ENCODE measurements at regions not wholly inside any gene's neighbourhood (a gene's known extent, or its start where the extent isn't known, plus 50 kb on each side); places are given as distances from the start of the nearest gene placed in this dataset.
A peak's percentile ranks its signal among the peaks of the same experiment; 100 is the strongest.

- DNase-seq (ENCODE audit: low read depth, low spot score) = no peak
- H3K27ac Mint-ChIP-seq (ENCODE audit: unreplicated experiment) = peak overlapping the region; percentile 38
- no peak for TF ChIP-seq CTCF (conservative IDR thresholded peaks at IDR 0.05)
- peaks cover 5% of the 10 kb centered on the region for H3K4me1 Mint-ChIP-seq
- H3K4me3 Mint-ChIP-seq = no peak overlapping the region
- no peaks in the 10 kb centered on the region for H3K36me3 Mint-ChIP-seq (ENCODE audit: low read depth)
- peaks cover 3% of the 10 kb centered on the region for H3K9me3 Mint-ChIP-seq
- H3K27me3 Mint-ChIP-seq (ENCODE audit: low read depth) = no peaks in the 10 kb centered on the region
Measured at GRCh38 chr5:96219580-96220281, 213.3 kb downstream of the PCSK1 start.

GRCh38 chr5:96218653-96219052 is 214.4 kb downstream of the PCSK1 start:
- TF ChIP-seq CTCF (conservative IDR thresholded peaks at IDR 0.05) = no peak
- Mint-ChIP-seq H3K4me3 (no peak overlapping the region), H3K27me3 (ENCODE audit: low read depth) (no peaks in the 10 kb centered on the region), H3K27ac (ENCODE audit: unreplicated experiment) (no peak overlapping the region), H3K4me1 (peaks cover 5% of the 10 kb centered on the region), H3K9me3 (peaks cover 3% of the 10 kb centered on the region), H3K36me3 (ENCODE audit: low read depth) (no peaks in the 10 kb centered on the region)
- no peak for DNase-seq (ENCODE audit: low read depth, low spot score)

GRCh38 chr5:96214442-96215197 is 218.4 kb downstream of the PCSK1 start:
- Mint-ChIP-seq H3K4me1 (no peaks in the 10 kb centered on the region), H3K9me3 (peaks cover 12% of the 10 kb centered on the region), H3K27me3 (ENCODE audit: low read depth) (no peaks in the 10 kb centered on the region), H3K4me3 (no peak overlapping the region), H3K27ac (ENCODE audit: unreplicated experiment) (peak overlapping the region; percentile 51), H3K36me3 (ENCODE audit: low read depth) (peaks cover 3% of the 10 kb centered on the region)
- no peak for TF ChIP-seq CTCF (conservative IDR thresholded peaks at IDR 0.05)
- no peak for DNase-seq (ENCODE audit: low read depth, low spot score)

GRCh38 chr5:96209829-96210228 is 223.2 kb downstream of the PCSK1 start:
- Mint-ChIP-seq H3K27ac (ENCODE audit: unreplicated experiment) (no peak overlapping the region), H3K4me3 (no peak overlapping the region), H3K9me3 (peaks cover 47% of the 10 kb centered on the region), H3K4me1 (no peaks in the 10 kb centered on the region), H3K36me3 (ENCODE audit: low read depth) (peaks cover 19% of the 10 kb centered on the region), H3K27me3 (ENCODE audit: low read depth) (no peaks in the 10 kb centered on the region)
- no peak for TF ChIP-seq CTCF (conservative IDR thresholded peaks at IDR 0.05)
- no peak for DNase-seq (ENCODE audit: low read depth, low spot score)

- Mint-ChIP-seq H3K4me3 (no peak overlapping the region), H3K9me3 (peaks cover 46% of the 10 kb centered on the region), H3K27me3 (ENCODE audit: low read depth) (no peaks in the 10 kb centered on the region), H3K4me1 (no peaks in the 10 kb centered on the region), H3K36me3 (ENCODE audit: low read depth) (peaks cover 19% of the 10 kb centered on the region), H3K27ac (ENCODE audit: unreplicated experiment) (no peak overlapping the region)
- DNase-seq (ENCODE audit: low read depth, low spot score) = no peak
- TF ChIP-seq CTCF (conservative IDR thresholded peaks at IDR 0.05) = no peak
Measured at GRCh38 chr5:96207420-96207819, 225.6 kb downstream of the PCSK1 start.

Measured in neural crest cell (in vitro differentiated cells).